NCI-H187 (cell line): ENCODE measurements at regions not wholly inside any gene's neighbourhood (a gene's known extent, or its start where the extent isn't known, plus 50 kb on each side); places are given as distances from the start of the nearest gene placed in this dataset.
"Not testable (repeated sequence)": the region's sequence is repeated elsewhere in the genome, so short reads cannot be mapped to it uniquely, and the experiment has no call there.

ENCODE experiments used
- DNase-seq, 2 experiments: peaks; one replicate each; lab custom pipeline; 2025; lab: John Stamatoyannopoulos, UW

GRCh38 chr3:126292318-126293070 lies 64.7 kb downstream of the KLF15 start:
- no peak for DNase-seq

GRCh38 chr3:126291537-126291936 lies 65.7 kb downstream of the KLF15 start:
- DNase-seq = no peak

GRCh38 chr3:126291061-126291460 lies 66.1 kb downstream of the KLF15 start:
- no peak for DNase-seq

- no peak for DNase-seq
These were observed 66.9 kb downstream of the KLF15 start for GRCh38 chr3:126290325-126290724.

- DNase-seq = no peak
These were observed 68.1 kb downstream of the KLF15 start for GRCh38 chr3:126289096-126289495.

- DNase-seq = no peak
These were observed 68.9 kb downstream of the KLF15 start for GRCh38 chr3:126288314-126288713.

- peak in 1 of 2 experiments; percentile 6 for DNase-seq
These were observed 69.5 kb downstream of the KLF15 start for GRCh38 chr3:126287536-126288241.

GRCh38 chr3:126287171-126287535 lies 70.1 kb downstream of the KLF15 start:
- DNase-seq = no peak

- no peak for DNase-seq
These were observed 71.8 kb downstream of the KLF15 start for GRCh38 chr3:126285369-126285768.

GRCh38 chr3:126284258-126284904 lies 72.8 kb downstream of the KLF15 start:
- DNase-seq = no peak

- not testable (repeated sequence) for DNase-seq
These were observed 73.6 kb downstream of the KLF15 start for GRCh38 chr3:126283651-126284050.

- no peak for DNase-seq
These were observed 77.4 kb downstream of the KLF15 start for GRCh38 chr3:126279853-126280252.

- no peak for DNase-seq
These were observed 79.4 kb downstream of the KLF15 start for GRCh38 chr3:126277629-126278378.

- no peak for DNase-seq
These were observed 81.6 kb downstream of the KLF15 start for GRCh38 chr3:126275620-126275904.

GRCh38 chr3:126274735-126275619 lies 82.2 kb downstream of the KLF15 start:
- no peak for DNase-seq

GRCh38 chr3:126270145-126270811 lies 86.9 kb downstream of the KLF15 start:
- DNase-seq = no peak

- no peak for DNase-seq
These were observed 87.9 kb downstream of the KLF15 start for GRCh38 chr3:126269354-126269753.

GRCh38 chr3:126268866-126269265 lies 88.3 kb downstream of the KLF15 start:
- DNase-seq = no peak

GRCh38 chr3:126267976-126268615 lies 87.7 kb upstream of the ALDH1L1 start:
- DNase-seq = no peak

GRCh38 chr3:126267169-126267975 lies 87.0 kb upstream of the ALDH1L1 start:
- no peak for DNase-seq
